ENCODE measurements at regions not wholly inside any gene's neighbourhood (a gene's known extent, or its start where the extent isn't known, plus 50 kb on each side); places are given as distances from the start of the nearest gene placed in this dataset.

DNA sequence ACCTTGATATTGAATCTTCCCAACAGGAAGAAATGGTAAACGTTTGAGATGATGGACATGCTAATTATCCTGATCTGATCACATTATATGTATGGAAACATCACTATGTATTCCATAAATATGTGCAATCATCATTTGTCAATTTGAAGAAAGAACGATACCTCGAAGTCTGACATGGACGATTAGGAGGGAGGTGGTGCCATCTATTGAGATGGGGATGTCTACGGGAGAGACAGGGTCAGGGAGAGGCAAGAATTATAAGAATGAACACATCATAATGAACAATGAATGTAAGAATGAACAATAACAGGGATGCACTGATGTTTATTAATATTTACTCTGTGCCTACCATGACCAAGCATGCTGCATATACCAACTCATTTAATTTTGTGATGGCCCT lies 93.7 kb upstream of the SOD3 start:
- H3K4me2 ChIP-seq (ENCODE audit: insufficient read depth, insufficient read length, low read length): no peak overlapping the region
- no peak overlapping the region for H3K4me3 Mint-ChIP-seq
- no peaks in the 10 kb centered on the region; the same call in 1 of the 2 replicates for H3K27me3 Mint-ChIP-seq (ENCODE audit: low read depth)
- H2BK120ac ChIP-seq (ENCODE audit: low read depth, low read length, poor library complexity, severe bottlenecking): no peak overlapping the region
- H4K20me1 ChIP-seq (ENCODE audit: control insufficient read depth, insufficient read depth, insufficient read length): no peaks in the 10 kb centered on the region
- H3K23ac ChIP-seq (ENCODE audit: insufficient read length, low read depth, low read length): no peak overlapping the region
- H3K79me2 ChIP-seq (ENCODE audit: insufficient read depth, low read length): no peaks in the 10 kb centered on the region
- H4K5ac ChIP-seq (ENCODE audit: insufficient read length, low read depth, low read length): no peak overlapping the region
- H3K56ac ChIP-seq (ENCODE audit: insufficient read length, low read depth, low read length): no peak overlapping the region
- no peaks in the 10 kb centered on the region; the same call in 1 of the 2 replicates for H3K27me3 ChIP-seq (ENCODE audit: insufficient read depth, low read length)
- H3K79me1 ChIP-seq (ENCODE audit: insufficient read depth, low read depth, low read length, poor library complexity, severe bottlenecking): no peaks in the 10 kb centered on the region
- H3K9me3 ChIP-seq (ENCODE audit: control insufficient read depth, low read depth, low read length): no peaks in the 10 kb centered on the region
- no peak overlapping the region for H2BK20ac ChIP-seq (ENCODE audit: low read depth, low read length, poor library complexity, severe bottlenecking)
- no peak overlapping the region for H3K9ac ChIP-seq (ENCODE audit: extremely low read depth, insufficient read length, low read length)
- no peak overlapping the region for H3K18ac ChIP-seq (ENCODE audit: insufficient read length, low read depth, low read length)
- no peaks in the 10 kb centered on the region for H3K4me1 ChIP-seq (ENCODE audit: insufficient read depth, low read length)
- peaks cover 9 to 10% of the 10 kb centered on the region in 2 experiments for H3K4me1 Mint-ChIP-seq
- H4K91ac ChIP-seq (ENCODE audit: insufficient read length, low read depth, low read length): no peak overlapping the region
- no peak overlapping the region for H3K14ac ChIP-seq (ENCODE audit: insufficient read depth, low read length)
- no peaks in the 10 kb centered on the region for H3K23me2 ChIP-seq (ENCODE audit: insufficient read length, low read depth, low read length, poor library complexity, severe bottlenecking)
- H2AFZ ChIP-seq (ENCODE audit: low read length): no peak overlapping the region
- no peak overlapping the region for H3K27ac Mint-ChIP-seq
- TF ChIP-seq, protein P1, sequence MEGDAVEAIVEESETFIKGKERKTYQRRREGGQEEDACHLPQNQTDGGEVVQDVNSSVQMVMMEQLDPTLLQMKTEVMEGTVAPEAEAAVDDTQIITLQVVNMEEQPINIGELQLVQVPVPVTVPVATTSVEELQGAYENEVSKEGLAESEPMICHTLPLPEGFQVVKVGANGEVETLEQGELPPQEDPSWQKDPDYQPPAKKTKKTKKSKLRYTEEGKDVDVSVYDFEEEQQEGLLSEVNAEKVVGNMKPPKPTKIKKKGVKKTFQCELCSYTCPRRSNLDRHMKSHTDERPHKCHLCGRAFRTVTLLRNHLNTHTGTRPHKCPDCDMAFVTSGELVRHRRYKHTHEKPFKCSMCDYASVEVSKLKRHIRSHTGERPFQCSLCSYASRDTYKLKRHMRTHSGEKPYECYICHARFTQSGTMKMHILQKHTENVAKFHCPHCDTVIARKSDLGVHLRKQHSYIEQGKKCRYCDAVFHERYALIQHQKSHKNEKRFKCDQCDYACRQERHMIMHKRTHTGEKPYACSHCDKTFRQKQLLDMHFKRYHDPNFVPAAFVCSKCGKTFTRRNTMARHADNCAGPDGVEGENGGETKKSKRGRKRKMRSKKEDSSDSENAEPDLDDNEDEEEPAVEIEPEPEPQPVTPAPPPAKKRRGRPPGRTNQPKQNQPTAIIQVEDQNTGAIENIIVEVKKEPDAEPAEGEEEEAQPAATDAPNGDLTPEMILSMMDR (conservative IDR thresholded peaks at IDR 0.05): no peak
- H3K4ac ChIP-seq (ENCODE audit: low read depth, low read length): no peak overlapping the region
- H2AK5ac ChIP-seq (ENCODE audit: insufficient read length, low read length): no peak overlapping the region
- H3K27ac ChIP-seq (ENCODE audit: insufficient read length, low read depth, low read length): no peak overlapping the region
- H2BK12ac ChIP-seq (ENCODE audit: insufficient read length, low read depth, low read length): no peak overlapping the region
- no peak overlapping the region for H2BK5ac ChIP-seq (ENCODE audit: insufficient read length, low read length)
- no peak for DNase-seq
- H3K36me3 Mint-ChIP-seq (ENCODE audit: insufficient read depth in 1 of 3, low read depth in 3 of 3): no peaks in the 10 kb centered on the region
- no peaks in the 10 kb centered on the region for H3K9me3 Mint-ChIP-seq
- WGBS (ENCODE audit: extremely low coverage, insufficient read length, low lambda C conversion rate): no CpG with 5 or more reads among the region's 5 CpGs
- no peak overlapping the region for H2BK15ac ChIP-seq (ENCODE audit: low read depth, low read length)
- H4K8ac ChIP-seq (replicated peaks; ENCODE audit: insufficient read length, low read depth, low read length): no peak overlapping the region
- H3T11ph ChIP-seq (ENCODE audit: low read length): no peak overlapping the region

Data from H9 (cell line).